ENCODE measurements at regions not wholly inside any gene's neighbourhood (a gene's known extent, or its start where the extent isn't known, plus 50 kb on each side); places are given as distances from the start of the nearest gene placed in this dataset.

- TF ChIP-seq, protein P1, sequence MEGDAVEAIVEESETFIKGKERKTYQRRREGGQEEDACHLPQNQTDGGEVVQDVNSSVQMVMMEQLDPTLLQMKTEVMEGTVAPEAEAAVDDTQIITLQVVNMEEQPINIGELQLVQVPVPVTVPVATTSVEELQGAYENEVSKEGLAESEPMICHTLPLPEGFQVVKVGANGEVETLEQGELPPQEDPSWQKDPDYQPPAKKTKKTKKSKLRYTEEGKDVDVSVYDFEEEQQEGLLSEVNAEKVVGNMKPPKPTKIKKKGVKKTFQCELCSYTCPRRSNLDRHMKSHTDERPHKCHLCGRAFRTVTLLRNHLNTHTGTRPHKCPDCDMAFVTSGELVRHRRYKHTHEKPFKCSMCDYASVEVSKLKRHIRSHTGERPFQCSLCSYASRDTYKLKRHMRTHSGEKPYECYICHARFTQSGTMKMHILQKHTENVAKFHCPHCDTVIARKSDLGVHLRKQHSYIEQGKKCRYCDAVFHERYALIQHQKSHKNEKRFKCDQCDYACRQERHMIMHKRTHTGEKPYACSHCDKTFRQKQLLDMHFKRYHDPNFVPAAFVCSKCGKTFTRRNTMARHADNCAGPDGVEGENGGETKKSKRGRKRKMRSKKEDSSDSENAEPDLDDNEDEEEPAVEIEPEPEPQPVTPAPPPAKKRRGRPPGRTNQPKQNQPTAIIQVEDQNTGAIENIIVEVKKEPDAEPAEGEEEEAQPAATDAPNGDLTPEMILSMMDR (IDR thresholded peaks at IDR 0.05; ENCODE audit: insufficient read depth, low read depth, low read length, missing control alignments): no peak
- DNase-seq (ENCODE audit: low read depth): no peak
- H3K4me3 ChIP-seq (ENCODE audit: low read length): no peak overlapping the region
Measured at GRCh38 chr7:98691619-98692018, 74.5 kb downstream of the NPTX2 start.

GRCh38 chr7:98697083-98697482, 80.0 kb downstream of the NPTX2 start:
- DNase-seq (ENCODE audit: low read depth): no peak
- no peak overlapping the region for H3K4me3 ChIP-seq (ENCODE audit: low read length)
- TF ChIP-seq, protein P1 (IDR thresholded peaks at IDR 0.05; ENCODE audit: insufficient read depth, low read depth, low read length, missing control alignments): no peak

DNA sequence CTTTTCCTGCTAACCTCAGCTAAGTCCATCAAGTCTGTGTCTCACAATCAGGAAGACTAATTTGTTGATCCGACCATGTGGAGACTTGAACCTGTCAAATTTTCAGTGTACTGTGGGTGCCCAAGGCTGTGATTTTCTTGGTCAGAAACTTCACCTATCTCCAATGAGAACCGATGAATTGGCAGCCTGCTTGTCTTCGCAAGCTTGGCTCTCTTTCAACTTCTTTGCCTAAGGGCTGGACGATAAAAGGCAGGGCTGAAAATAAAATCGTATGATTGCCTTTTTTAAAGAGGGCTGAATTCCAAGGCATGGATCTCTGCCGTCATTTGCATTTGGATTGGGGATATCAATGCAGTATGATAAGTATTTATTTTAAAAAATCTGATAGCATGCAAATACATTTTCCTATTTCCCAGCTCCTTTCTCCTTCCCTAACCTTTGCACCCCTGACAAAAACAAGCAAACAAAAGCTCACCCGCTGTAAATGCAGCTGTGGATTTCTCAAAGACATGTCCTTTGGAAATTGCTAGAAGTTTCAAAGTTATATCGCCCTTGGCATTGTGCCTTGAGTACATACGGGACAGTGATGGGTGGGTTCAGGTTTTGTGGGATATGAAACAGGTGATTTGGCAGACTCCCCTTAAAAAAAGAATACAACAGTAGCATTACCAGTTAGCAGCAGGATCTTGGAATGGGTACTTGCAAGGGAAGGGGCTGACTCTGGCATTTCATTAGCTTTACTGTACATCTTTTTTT, 80.6 kb downstream of the NPTX2 start:
- no peak overlapping the region for H3K4me3 ChIP-seq (ENCODE audit: low read length)
- TF ChIP-seq, protein P1 (IDR thresholded peaks at IDR 0.05; ENCODE audit: insufficient read depth, low read depth, low read length, missing control alignments): no peak
- no peak for DNase-seq (ENCODE audit: low read depth)

- no peak for DNase-seq (ENCODE audit: low read depth)
Measured at GRCh38 chr7:98698976-98699375, 81.9 kb downstream of the NPTX2 start.

DNA sequence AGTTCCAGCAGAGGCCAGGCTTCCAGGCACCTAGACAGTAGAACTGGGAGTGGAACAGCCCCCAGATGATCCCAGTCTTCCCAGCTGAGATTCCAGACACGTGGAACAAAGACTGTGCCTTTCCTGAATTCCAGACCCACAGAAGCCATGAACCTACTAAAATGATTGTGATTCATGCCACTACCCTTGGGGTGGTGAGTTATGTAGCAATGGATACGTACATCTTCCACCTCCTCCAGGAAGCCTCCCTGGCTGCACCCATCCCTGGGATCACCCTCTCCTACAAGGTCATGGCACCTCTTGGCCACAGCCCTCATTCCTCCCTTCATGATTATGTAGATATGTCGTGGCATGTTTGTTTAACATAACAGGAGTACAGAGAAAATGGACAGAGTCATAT, 83.4 kb downstream of the NPTX2 start:
- TF ChIP-seq, protein P1 (IDR thresholded peaks at IDR 0.05; ENCODE audit: insufficient read depth, low read depth, low read length, missing control alignments): no peak
- no peak for DNase-seq (ENCODE audit: low read depth)
- no peak overlapping the region for H3K4me3 ChIP-seq (ENCODE audit: low read length)

More at GRCh38 chr7:98698976-98699375, 81.9 kb downstream of the NPTX2 start:
- TF ChIP-seq, protein P1 (IDR thresholded peaks at IDR 0.05; ENCODE audit: insufficient read depth, low read depth, low read length, missing control alignments): no peak
- H3K4me3 ChIP-seq (ENCODE audit: low read length): no peak overlapping the region

DNA sequence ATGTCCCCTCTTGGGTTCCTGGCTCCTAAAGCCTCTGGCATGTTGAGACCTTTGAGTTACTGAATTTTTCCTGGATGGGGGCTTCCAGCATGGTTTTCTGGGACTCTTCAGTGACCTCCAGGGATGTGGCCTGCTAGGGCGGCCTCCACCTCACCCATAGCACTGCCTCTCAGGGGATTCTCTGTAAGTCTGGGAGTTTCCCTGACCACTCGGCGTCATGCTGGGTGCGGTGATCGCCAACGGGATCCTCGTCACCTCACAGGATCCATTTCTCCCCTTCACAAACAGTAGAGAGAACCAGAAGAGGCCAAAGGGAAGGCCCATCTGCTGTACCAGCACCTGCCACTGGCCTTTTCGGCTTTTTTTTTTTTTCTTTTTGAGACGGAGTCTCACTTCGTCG, 84.3 kb downstream of the NPTX2 start:
- H3K4me3 ChIP-seq (ENCODE audit: low read length): no peak overlapping the region
- DNase-seq (ENCODE audit: low read depth): no peak
- TF ChIP-seq, protein P1 (IDR thresholded peaks at IDR 0.05; ENCODE audit: insufficient read depth, low read depth, low read length, missing control alignments): no peak

GRCh38 chr7:98702021-98702420, 84.9 kb downstream of the NPTX2 start:
- H3K4me3 ChIP-seq (ENCODE audit: low read length): no peak overlapping the region
- TF ChIP-seq, protein P1 (IDR thresholded peaks at IDR 0.05; ENCODE audit: insufficient read depth, low read depth, low read length, missing control alignments): no peak
- no peak for DNase-seq (ENCODE audit: low read depth)

Data from epithelial cell of esophagus (primary cell).